HL-60 (cell line): ENCODE measurements at regions not wholly inside any gene's neighbourhood (a gene's known extent, or its start where the extent isn't known, plus 50 kb on each side); places are given as distances from the start of the nearest gene placed in this dataset.

ENCODE experiments used
- DNase-seq, 2 experiments: peaks; one replicate each; pipeline ENCODE4 v3.0.0-alpha.2; 2010 to 2020; ENCODE audit warnings: low read depth in 1 of 2, low spot score in 1 of 2
- H3K27ac ChIP-seq: fragments of 250-450 bp; sonication (Bioruptor Pico); replicated peaks from 2 replicates; pipeline ENCODE4 v1.5.1; 2020; ENCODE audit warnings: mild to moderate bottlenecking, moderate library complexity
- H3K27me3 ChIP-seq: fragments of 250-450 bp; sonication (Bioruptor Pico); 2 replicates; pipeline ENCODE4 v1.5.1; 2021; ENCODE audit warnings: mild to moderate bottlenecking, moderate library complexity; ENCODE audit not compliant: insufficient read depth, poor library complexity, severe bottlenecking
- H3K4me3 ChIP-seq: replicated peaks from 2 replicates; pipeline ENCODE4 v1.5.1; 2011; ENCODE audit warnings: mild to moderate bottlenecking, control low read depth, low read length; ENCODE audit not compliant: insufficient read depth
- GABPA ChIP-seq: IDR thresholded peaks from 2 replicates; pipeline ENCODE4 v1.6.1; 2012; ENCODE audit warnings: low read depth
- POLR2AphosphoS5 ChIP-seq: IDR thresholded peaks from 2 replicates; pipeline ENCODE4 v1.6.1; 2012; ENCODE audit warnings: low read depth
- SPI1 ChIP-seq: IDR thresholded peaks from 2 replicates; pipeline ENCODE4 v1.6.1; 2012; ENCODE audit warnings: low read depth, mild to moderate bottlenecking, borderline replicate concordance
- TF ChIP-seq, protein P1 (sequence below): IDR thresholded peaks from 2 replicates; pipeline ENCODE4 v1.6.1; 2012; ENCODE audit warnings: low read depth; ENCODE audit not compliant: insufficient replicate concordance
- TF ChIP-seq, protein P2 (sequence below): IDR thresholded peaks from one replicate; pipeline ENCODE4 v1.5.1; 2011; ENCODE audit warnings: low read length, control low read depth, inconsistent platforms; ENCODE audit not compliant: insufficient read depth

DNA sequence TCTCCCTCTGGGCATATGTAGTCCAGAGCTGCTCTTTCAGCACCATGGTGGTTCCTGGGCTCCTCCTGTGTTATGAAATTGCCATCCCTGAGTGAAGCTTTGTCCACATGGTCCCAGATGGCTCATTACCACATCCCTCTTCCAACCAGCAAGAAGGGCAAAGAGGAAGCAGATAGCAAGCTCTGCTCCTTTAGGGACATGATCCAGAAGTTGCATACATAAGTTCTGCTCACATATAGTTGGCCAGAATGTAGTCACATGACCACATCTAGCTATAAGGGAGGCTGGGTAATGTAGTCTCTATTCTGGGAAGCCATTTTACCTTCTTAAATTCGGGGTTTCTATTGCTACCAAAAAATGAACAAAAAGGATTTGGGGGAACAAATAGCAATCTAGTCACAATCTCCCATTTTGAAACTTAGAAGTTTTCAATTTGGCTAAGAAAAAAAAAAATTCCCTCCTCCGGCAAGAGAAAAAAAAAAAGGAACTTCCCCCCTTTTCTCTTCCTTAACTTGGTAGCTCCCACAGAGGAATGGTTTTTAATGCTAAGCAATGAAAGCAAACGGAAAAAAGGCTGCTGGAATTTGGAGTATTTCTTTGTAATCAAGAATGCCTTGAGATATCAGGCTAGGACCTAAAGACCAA, 88.2 kb upstream of the USP9X start:
- DNase-seq, result peak; percentile 77 to 88
- TF ChIP-seq GABPA, result no peak
- TF ChIP-seq SPI1, result no peak
- TF ChIP-seq POLR2AphosphoS5, result peak; percentile 54; the same call in 1 of the 2 replicates
- TF ChIP-seq, protein P1, sequence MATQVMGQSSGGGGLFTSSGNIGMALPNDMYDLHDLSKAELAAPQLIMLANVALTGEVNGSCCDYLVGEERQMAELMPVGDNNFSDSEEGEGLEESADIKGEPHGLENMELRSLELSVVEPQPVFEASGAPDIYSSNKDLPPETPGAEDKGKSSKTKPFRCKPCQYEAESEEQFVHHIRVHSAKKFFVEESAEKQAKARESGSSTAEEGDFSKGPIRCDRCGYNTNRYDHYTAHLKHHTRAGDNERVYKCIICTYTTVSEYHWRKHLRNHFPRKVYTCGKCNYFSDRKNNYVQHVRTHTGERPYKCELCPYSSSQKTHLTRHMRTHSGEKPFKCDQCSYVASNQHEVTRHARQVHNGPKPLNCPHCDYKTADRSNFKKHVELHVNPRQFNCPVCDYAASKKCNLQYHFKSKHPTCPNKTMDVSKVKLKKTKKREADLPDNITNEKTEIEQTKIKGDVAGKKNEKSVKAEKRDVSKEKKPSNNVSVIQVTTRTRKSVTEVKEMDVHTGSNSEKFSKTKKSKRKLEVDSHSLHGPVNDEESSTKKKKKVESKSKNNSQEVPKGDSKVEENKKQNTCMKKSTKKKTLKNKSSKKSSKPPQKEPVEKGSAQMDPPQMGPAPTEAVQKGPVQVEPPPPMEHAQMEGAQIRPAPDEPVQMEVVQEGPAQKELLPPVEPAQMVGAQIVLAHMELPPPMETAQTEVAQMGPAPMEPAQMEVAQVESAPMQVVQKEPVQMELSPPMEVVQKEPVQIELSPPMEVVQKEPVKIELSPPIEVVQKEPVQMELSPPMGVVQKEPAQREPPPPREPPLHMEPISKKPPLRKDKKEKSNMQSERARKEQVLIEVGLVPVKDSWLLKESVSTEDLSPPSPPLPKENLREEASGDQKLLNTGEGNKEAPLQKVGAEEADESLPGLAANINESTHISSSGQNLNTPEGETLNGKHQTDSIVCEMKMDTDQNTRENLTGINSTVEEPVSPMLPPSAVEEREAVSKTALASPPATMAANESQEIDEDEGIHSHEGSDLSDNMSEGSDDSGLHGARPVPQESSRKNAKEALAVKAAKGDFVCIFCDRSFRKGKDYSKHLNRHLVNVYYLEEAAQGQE, result peak; percentile 76
- TF ChIP-seq, protein P2, sequence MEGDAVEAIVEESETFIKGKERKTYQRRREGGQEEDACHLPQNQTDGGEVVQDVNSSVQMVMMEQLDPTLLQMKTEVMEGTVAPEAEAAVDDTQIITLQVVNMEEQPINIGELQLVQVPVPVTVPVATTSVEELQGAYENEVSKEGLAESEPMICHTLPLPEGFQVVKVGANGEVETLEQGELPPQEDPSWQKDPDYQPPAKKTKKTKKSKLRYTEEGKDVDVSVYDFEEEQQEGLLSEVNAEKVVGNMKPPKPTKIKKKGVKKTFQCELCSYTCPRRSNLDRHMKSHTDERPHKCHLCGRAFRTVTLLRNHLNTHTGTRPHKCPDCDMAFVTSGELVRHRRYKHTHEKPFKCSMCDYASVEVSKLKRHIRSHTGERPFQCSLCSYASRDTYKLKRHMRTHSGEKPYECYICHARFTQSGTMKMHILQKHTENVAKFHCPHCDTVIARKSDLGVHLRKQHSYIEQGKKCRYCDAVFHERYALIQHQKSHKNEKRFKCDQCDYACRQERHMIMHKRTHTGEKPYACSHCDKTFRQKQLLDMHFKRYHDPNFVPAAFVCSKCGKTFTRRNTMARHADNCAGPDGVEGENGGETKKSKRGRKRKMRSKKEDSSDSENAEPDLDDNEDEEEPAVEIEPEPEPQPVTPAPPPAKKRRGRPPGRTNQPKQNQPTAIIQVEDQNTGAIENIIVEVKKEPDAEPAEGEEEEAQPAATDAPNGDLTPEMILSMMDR, result no peak
- H3K27ac ChIP-seq, result peak overlapping the region; percentile 74
- no peak overlapping the region for H3K4me3 ChIP-seq
- H3K27me3 ChIP-seq, result no peaks in the 10 kb centered on the region

DNA sequence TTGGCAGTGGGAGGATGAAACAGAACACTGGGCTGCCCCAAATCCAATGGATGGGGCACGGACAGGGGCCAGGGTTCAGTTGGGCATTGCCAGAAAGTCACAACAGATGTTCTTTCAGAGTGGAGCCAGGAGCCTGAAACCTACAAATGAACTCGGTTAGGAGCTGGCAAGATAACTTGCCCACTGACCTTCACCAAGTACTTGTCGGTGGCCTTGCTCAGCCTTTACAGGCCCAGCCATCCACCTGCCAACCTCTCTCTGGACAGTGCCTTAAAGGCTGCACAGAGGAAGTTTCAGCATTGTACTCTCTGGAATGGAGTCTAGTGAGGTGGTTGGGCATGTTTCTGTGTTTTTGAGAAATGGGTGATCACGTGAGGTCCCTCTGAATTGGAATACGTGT, 87.1 kb upstream of the USP9X start:
- no peak for DNase-seq
- TF ChIP-seq, protein P1, result no peak
- no peak for TF ChIP-seq POLR2AphosphoS5
- no peak for TF ChIP-seq SPI1
- H3K27me3 ChIP-seq, result no peaks in the 10 kb centered on the region
- no peak overlapping the region for H3K4me3 ChIP-seq
- no peak overlapping the region for H3K27ac ChIP-seq

DNA sequence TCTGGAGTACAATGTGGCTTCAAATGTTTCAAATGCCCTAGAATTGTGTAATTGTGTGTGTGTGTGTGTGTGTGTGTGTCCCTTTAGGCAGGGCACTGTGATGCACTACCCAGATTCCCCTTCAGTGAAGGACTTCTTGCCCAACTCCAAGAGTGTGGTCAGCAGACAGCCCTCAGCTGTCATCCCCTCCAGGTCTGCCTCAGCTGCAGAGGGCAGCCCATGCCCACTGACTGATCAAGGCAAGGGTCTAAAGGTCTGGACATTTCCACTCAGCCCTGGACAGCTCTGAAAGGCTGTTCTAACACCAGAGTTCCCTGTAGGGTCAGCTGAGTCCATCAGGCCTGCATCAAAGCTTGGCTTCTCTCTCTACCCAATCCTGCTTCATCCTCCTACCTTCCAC, 83.9 kb upstream of the USP9X start:
- Histone ChIP-seq H3K27ac (no peak overlapping the region), H3K4me3 (no peak overlapping the region), H3K27me3 (no peaks in the 10 kb centered on the region)
- TF ChIP-seq POLR2AphosphoS5 (no peak), GABPA (no peak), SPI1 (no peak)
- TF ChIP-seq, protein P1, result no peak
- TF ChIP-seq, protein P2, result no peak
- no peak for DNase-seq
